Tongue (tissue), 1 donor: ENCODE measurements at regions not wholly inside any gene's neighbourhood (a gene's known extent, or its start where the extent isn't known, plus 50 kb on each side); places are given as distances from the start of the nearest gene placed in this dataset.
"Not testable (repeated sequence)": the region's sequence is repeated elsewhere in the genome, so short reads cannot be mapped to it uniquely, and the experiment has no call there.

Experiments used
- DNase-seq: peaks from one replicate; pipeline ENCODE4 v3.0.0-alpha.2; 2015

GRCh38 chr15:99455789-99456160, 110.0 kb upstream of the MEF2A start:
- DNase-seq, result no peak

DNA sequence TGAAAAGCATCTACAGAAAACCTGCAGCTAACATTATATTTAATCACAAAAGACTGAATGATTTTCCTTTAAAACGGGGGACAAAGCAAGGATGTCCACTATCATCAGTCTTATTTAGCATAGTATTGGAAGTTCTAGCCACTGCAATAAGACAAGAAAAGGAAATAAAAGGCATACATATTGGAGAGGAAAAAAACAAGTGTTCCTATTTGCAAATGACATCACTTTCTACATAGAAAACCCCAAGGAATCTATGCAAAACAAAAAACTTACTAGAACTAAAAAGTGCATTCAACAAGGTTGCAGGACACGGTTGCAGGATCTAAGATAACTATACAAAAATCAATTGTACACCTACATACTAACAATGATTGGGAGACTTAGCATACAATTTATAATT, 101.6 kb upstream of the MEF2A start:
- no peak for DNase-seq

GRCh38 chr15:99466701-99467337, 99.0 kb upstream of the MEF2A start:
- no peak for DNase-seq

DNA sequence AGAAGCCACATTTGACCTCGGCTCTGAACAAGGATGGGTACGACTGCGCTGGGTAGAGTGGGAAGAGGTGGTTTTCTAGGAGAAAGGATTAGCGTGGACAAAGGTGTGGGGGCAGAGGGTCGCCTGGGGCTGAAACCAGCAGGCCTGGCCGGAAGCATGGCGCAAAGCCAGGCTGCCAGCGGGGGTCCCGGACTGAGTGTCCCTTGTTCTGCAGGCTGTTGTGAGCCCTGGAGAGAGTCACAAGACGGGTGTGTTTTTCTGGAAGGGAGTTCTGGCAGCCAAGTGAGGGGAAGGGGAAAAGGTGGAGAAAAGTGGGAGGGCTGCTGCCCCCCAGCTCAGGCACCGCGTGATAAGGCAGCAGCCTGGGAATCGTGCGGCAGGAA, 98.5 kb upstream of the MEF2A start:
- DNase-seq, result no peak

DNA sequence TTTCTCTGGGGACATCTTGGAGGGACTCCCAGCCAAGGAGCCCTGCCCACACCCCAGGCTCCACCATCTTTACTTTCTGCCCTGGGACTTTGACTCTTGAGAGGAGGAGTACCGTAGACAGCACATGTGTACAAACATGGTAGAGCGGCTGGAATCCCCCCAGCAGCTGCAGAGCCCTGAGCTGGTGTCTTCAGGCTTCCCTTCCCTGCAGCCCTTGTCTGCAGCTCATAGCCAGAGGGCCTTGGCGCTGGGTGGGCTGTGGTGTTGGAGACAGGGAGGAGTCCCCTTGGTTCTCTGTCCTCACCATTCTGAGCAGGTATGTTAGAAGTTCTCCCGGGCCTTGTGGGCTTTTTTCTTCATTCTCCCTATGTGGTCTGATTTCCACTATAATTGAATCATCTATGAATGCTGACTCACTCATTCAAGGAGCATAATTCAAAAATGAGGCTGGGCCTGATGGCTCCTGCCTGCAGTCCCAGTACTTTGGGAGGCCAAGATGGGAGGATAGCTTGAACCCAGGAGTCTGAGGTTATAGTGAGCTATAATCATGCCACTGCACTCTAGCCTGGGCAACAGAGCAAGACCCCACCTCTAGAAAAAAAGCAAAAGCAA, 97.8 kb upstream of the MEF2A start:
- DNase-seq, result no peak

DNA sequence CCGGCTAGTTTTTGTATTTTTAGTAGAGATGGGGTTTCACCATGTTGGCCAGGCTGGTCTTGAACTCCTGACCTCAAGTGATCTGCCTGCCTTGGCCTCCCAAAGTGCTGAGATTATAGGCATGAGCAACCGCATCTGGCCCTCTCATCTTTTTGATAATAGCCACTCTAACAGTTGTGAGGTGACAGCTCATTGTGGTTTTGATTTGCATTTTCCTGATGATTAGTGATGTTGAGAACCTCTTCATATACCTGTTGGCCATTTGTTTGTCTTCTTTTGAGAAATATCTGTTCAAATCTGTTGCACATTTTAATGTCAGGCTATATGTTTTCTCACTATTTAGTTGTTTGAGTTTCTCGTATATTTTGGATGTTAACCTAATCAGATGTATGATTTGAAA, 95.6 kb upstream of the MEF2A start:
- not testable (repeated sequence) for DNase-seq

- no peak for DNase-seq
Observed at GRCh38 chr15:99472416-99473145, 93.2 kb upstream of the MEF2A start.

- peak; percentile 73 for DNase-seq
Observed at GRCh38 chr15:99473981-99474906, 91.5 kb upstream of the MEF2A start.

DNA sequence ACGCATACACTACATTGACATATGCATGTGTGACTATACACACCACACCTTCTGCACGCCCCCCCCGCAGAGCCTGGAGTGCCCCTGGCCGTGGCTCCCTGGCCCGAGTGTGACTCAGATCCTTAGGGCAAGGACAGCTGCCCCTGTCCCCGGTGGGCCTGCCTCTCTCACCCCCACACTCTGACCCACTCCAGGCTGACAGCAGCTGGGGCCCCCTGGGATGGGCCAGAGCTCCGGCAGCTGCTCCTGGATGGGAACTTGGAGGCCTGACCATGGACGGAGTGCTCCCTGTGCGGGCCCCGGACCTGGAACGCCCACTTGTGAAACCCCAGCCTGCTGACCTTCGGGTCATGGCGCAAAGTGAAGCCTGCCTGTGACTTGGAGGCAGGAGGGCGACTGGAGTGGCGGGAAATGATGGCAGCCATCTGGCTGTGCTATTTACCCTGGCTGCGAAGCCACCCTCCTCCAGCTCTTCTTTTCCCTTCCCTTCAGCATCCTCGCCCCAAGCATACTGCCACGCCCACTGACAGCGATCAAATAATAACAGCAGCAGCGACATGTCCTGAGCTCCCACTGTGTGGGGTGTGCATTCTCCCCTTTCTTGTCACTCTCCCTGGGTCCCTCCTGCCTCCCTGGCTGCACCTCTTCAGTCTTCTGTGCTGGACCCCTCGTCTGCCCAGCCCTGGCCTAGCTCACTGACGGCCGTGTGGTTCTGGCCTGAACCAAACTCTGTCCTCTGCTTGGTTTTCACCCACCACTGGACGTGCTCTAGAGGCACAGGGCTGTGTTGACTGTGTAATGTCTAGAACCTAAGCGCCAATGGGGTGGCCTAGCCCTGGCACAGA, 90.7 kb upstream of the MEF2A start:
- DNase-seq, result peak; percentile 74

DNA sequence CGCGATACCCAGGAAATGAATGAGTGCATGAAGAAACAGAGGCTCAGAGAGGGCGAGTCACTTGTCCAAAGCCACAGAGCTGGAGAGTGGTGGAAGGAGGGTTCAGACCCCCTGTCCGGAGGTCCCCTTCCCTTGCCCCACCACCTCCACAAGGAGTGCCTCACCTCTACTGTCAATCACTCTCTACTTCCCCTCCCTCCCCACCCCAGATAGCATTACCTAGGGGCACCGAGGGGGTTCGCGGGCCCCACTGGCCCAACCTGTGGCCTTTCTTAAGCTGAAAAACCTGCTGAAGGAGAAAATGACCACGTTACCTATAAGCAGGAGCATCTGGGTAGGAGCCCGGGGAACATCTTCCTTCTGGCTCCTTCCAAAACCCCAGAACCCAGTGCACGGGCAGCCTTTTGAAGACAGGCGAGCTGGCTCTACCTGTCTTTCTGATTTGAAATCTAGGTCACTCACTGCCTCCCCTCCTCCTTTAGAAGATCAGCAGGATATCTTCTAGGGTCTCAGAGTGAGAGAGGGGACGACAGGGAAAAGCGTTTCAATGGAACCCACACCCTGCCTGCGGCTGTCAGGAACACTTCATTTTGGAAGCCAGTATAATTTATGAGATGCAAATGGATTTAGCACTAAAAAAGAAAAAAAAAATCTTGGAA, 89.9 kb upstream of the MEF2A start:
- DNase-seq, result no peak

- peak; percentile 81 for DNase-seq
Observed at GRCh38 chr15:99476413-99477222, 89.2 kb upstream of the MEF2A start.

- peak; percentile 65 for DNase-seq
Observed at GRCh38 chr15:99477791-99478471, 87.9 kb upstream of the MEF2A start.

DNA sequence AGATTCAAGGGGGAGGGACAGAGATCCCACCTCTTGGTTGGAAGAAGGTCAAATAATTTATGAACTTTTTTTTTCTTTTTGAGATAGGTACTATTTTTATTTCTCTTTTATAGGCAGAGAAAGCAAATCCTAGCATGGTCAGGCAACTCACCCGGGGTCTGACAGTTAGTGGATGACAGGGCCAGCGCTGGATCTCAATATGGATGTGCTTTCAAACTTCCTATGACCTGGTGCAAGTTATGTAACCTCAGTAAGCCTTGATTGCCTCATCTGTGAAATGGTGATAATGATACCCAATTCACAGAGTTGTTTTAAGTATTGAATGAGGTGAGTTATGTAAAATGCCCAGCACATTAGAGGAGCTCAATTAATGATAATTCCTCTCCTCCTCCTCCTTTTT, 86.8 kb upstream of the MEF2A start:
- DNase-seq, result no peak

DNA sequence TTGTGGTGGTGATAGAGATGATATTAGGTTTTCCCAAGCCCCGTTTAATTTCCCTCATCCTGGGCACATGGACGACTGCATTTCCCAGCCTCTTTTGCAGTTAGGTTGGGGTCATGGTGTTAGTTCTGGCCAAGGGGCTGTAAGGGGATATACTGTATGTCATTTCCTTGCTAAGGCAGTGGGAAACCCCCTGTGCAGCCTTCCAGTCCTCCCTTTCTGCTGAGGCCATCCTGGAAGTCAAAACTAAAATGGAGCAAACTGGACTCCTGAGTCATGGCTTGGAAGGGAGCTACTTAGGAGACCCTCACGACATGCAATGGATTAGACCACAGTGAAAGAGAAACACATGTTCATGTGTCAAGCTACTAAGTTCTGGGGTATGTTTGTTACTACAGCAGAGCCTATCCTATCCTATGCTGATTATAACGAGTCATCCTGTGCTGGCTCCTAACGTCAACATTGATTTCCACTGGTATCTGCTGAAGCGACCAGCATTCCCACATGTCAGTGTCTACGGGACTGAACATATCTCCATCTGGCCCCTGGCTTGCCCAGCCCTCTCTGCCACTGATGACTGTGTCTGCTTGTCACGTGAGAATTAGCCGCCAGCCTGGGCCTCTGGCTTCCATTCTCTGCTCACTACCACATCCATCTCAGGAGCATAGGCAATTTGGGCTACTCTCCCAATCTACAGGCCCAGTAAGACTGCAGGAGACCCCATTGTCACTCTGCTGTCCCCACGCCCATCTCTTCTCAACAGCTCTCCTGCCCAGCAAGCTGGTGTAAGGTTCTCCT, 85.6 kb upstream of the MEF2A start:
- DNase-seq, result no peak

- DNase-seq, result no peak
Observed at GRCh38 chr15:99481113-99481950, 84.5 kb upstream of the MEF2A start.

DNA sequence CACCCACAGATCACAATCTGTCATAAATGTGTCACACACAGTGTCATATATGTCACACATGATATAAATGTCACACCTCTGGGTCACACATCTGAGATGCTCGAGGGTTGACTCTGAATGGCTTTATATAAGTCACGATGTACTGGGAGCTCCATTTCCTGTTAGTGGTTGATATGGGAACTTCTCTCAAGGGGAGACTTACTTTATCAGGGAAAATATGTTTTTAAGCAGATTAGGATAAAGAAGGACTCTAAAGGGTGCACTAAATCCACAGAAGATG, 83.9 kb upstream of the MEF2A start:
- no peak for DNase-seq

DNA sequence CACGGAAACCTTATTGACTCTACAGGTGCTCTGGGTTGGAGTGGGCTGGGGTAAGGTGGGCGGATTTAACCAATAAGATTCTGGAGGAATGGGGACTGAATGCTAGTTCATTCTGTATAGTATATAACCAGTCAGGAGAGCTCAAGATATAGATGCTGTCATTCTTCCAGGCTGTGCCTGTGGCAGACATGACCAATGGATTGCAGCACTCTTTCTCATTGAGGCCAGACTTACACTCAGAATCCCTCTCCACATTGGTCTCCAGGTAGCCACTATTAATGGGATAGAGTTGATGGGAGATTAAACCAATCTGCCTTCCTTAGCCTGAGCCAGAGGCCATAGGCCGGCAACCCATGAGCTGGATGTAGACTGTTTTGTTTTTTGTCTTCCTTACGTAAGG, 82.8 kb upstream of the MEF2A start:
- no peak for DNase-seq
